AG09319 (cell line): ENCODE measurements at regions not wholly inside any gene's neighbourhood (a gene's known extent, or its start where the extent isn't known, plus 50 kb on each side); places are given as distances from the start of the nearest gene placed in this dataset.
A peak's percentile ranks its signal among the peaks of the same experiment; 100 is the strongest.

Source experiments
- DNase-seq: peaks from one replicate; pipeline ENCODE4 v3.0.0-alpha.2; 2010; ENCODE audit warnings: low read depth; ENCODE audit errors: extremely low read depth
- TF ChIP-seq, protein P1 (sequence below): IDR thresholded peaks from 2 replicates; pipeline ENCODE4 v1.5.1; 2011; ENCODE audit warnings: low read depth, mild to moderate bottlenecking, inconsistent platforms, low read length, moderate library complexity

DNA sequence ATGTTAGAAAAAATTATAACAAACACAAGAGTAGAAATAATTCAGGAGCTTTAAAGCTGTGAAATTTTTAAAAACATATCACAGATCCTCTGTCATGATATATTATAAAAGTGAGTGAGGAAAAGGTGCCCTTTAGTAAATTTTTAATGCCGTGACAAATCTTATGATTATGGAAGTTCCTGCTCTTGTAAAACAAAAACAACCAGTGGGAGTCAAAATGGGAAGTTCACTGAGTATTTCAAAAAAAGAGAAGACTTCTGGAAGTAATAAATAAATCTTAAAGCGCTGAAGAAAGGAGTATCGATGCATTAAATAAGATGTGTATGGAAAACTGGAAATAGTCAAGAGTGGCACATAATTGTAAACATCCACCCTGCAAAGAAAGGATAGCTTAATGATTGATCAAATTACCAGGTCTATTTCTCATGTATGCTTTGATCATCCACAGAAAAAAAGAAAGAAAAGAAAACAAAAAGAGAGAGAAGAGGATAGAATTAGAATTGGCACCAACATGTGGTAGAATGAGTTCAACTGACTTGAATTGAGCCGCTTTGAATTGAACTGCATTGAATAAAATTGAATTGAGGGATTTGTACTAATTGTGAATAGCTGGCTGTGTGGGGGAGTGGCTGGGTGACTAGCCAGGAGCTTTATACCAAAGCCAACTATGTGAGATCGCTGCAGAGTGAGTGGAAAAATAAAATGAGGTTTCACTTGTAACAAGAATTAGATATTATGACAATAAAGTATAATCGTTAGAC is 647.6 kb upstream of the SPRY2 start:
- DNase-seq: no peak
- TF ChIP-seq, protein P1, sequence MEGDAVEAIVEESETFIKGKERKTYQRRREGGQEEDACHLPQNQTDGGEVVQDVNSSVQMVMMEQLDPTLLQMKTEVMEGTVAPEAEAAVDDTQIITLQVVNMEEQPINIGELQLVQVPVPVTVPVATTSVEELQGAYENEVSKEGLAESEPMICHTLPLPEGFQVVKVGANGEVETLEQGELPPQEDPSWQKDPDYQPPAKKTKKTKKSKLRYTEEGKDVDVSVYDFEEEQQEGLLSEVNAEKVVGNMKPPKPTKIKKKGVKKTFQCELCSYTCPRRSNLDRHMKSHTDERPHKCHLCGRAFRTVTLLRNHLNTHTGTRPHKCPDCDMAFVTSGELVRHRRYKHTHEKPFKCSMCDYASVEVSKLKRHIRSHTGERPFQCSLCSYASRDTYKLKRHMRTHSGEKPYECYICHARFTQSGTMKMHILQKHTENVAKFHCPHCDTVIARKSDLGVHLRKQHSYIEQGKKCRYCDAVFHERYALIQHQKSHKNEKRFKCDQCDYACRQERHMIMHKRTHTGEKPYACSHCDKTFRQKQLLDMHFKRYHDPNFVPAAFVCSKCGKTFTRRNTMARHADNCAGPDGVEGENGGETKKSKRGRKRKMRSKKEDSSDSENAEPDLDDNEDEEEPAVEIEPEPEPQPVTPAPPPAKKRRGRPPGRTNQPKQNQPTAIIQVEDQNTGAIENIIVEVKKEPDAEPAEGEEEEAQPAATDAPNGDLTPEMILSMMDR: no peak

- peak; percentile 18 for DNase-seq
- TF ChIP-seq, protein P1: peak; percentile 79
Measured at GRCh38 chr13:80979035-80979641, 638.2 kb upstream of the SPRY2 start.

GRCh38 chr13:80977168-80977567 is 636.2 kb upstream of the SPRY2 start:
- no peak for DNase-seq

DNA sequence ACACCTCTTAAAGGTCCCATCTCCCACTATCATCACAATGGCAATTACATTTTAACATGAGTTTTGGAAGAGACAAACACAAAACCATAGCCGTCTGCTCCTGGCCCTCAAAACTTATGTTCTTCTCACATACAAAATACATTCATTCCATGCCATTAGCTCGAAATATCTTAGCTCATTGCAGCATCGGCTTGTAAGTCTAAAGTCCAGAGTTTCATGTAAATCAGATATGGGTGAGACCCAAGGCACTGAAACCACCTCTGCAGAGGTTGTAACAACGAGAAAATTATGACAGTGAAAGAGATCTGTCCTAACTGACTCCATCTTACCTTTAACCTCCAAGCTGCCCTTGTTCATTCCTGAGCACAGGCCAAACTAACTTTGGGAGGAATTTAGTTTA is 635.0 kb upstream of the SPRY2 start:
- TF ChIP-seq, protein P1: no peak
- DNase-seq: no peak

More at GRCh38 chr13:80977168-80977567, 636.2 kb upstream of the SPRY2 start:
- TF ChIP-seq, protein P1: no peak

GRCh38 chr13:80973721-80974120 is 632.8 kb upstream of the SPRY2 start:
- no peak for DNase-seq
- TF ChIP-seq, protein P1: no peak

DNA sequence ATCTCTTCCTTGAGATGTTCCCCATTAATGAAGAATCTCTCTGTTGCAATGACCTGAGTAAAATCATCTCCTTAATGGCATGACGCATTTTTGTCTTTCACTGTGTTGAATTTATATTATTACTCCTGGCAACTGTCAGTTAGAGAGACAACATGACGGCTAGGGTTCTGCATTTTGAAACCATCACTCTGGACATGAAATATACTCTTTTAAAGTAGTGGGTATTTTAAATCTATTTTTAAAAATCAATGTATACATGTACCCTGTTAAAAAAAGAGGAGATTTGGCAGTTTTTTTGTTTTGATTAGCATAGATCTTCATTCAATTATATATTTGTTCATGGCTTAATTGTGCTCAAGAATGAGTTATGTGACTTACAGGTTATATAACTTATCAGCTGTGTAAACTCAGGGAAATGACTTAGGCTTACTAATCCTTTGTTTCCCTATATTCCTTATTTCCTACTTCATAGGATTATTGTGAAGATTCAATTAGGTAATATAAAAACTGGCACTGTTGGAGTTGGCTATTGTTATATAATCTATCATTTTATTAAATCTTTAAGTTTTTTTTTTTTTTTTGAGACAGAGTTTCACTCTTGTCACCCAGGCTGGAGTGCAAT is 632.0 kb upstream of the SPRY2 start:
- TF ChIP-seq, protein P1: no peak
- no peak for DNase-seq

DNA sequence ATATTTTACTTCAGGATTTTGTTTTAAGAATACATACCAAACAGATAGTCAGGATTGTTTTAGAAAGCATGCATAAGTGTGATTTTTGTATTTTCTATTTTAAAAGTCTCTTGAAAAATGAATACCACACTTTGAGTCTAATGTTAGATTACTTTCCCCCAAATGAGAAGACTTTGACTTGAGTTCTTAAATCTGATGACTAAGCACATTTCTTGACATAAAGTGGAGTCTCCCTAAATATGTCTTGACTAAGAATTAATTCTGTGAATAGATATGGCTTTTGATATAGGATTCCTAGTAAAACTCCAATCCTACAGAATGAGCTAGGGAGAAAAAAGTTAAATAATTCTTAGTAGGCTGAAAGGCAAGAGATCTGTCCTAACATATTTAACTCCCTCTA is 624.2 kb upstream of the SPRY2 start:
- TF ChIP-seq, protein P1: no peak
- DNase-seq: no peak
